Smooth muscle cell (in vitro differentiated cells): ENCODE measurements at regions not wholly inside any gene's neighbourhood (a gene's known extent, or its start where the extent isn't known, plus 50 kb on each side); places are given as distances from the start of the nearest gene placed in this dataset.

ENCODE experiments used
- DNase-seq: peaks from one replicate; lab custom pipeline; 2025; ENCODE audit not compliant: unreplicated experiment; lab: John Stamatoyannopoulos, UW
- H2AFZ ChIP-seq: fragments of 200-600 bp; sonication (generic); 2 replicates; pipeline ENCODE4 v1.6.0; 2016; ENCODE audit warnings: antibody characterized with exemption, low read depth, mild to moderate bottlenecking
- H3F3A ChIP-seq: fragments of 200-600 bp; sonication (generic); 2 replicates; pipeline ENCODE4 v1.6.0; 2017; ENCODE audit warnings: antibody characterized with exemption, low read depth
- H3K27ac ChIP-seq: fragments of 200-600 bp; sonication (generic); 2 replicates; pipeline ENCODE4 v1.5.1; 2016; ENCODE audit warnings: low read depth, mild to moderate bottlenecking
- H3K27me3 ChIP-seq: fragments of 200-600 bp; sonication (generic); 2 replicates; pipeline ENCODE4 v1.6.1; 2016; ENCODE audit warnings: low read depth, mild to moderate bottlenecking
- H3K36me3 ChIP-seq: fragments of 200-600 bp; sonication (generic); 2 replicates; pipeline ENCODE4 v1.5.1; 2016; ENCODE audit warnings: low read depth
- H3K4me1 ChIP-seq: fragments of 200-600 bp; sonication (generic); 2 replicates; pipeline ENCODE4 v1.5.1; 2016; ENCODE audit warnings: low read depth
- H3K4me2 ChIP-seq: fragments of 200-600 bp; sonication (generic); 2 replicates; pipeline ENCODE4 v1.6.0; 2016; ENCODE audit warnings: mild to moderate bottlenecking
- H3K4me3 ChIP-seq: fragments of 200-600 bp; sonication (generic); 2 replicates; pipeline ENCODE4 v1.5.1; 2016; ENCODE audit warnings: mild to moderate bottlenecking
- H3K79me2 ChIP-seq: fragments of 200-600 bp; sonication (generic); 2 replicates; pipeline ENCODE4 v1.6.0; 2016; ENCODE audit warnings: low read depth, mild to moderate bottlenecking
- H3K9ac ChIP-seq: fragments of 200-600 bp; sonication (generic); 2 replicates; pipeline ENCODE4 v1.6.0; 2016; ENCODE audit warnings: low read depth
- H3K9me3 ChIP-seq: fragments of 200-600 bp; sonication (generic); replicated peaks from 2 replicates; pipeline ENCODE4 v1.5.1; 2016; ENCODE audit warnings: low read depth
- H4K20me1 ChIP-seq: fragments of 200-600 bp; sonication (generic); 2 replicates; pipeline ENCODE4 v1.6.0; 2016; ENCODE audit warnings: low read depth
- CTCF ChIP-seq: fragments of 200-600 bp; sonication (generic); IDR thresholded peaks from 2 replicates; pipeline ENCODE4 v1.5.1; 2017; ENCODE audit warnings: borderline replicate concordance, mild to moderate bottlenecking, antibody characterized with exemption; ENCODE audit not compliant: insufficient read depth, poor library complexity, severe bottlenecking
- WGBS: methylation state at CpG from one replicate; pipeline ENCODE4 v1.1.7; 2016; ENCODE audit warnings: low lambda C conversion rate; 5-methylcytosine and 5-hydroxymethylcytosine counted together

- Histone ChIP-seq H3K79me2 (no peaks in the 10 kb centered on the region), H3K27ac (no peak overlapping the region), H2AFZ (no peak overlapping the region), H3K9me3 (no peaks in the 10 kb centered on the region), H3K4me1 (no peaks in the 10 kb centered on the region), H3K4me2 (no peak overlapping the region), H3K4me3 (no peak overlapping the region), H4K20me1 (no peaks in the 10 kb centered on the region), H3F3A (no peaks in the 10 kb centered on the region), H3K9ac (no peak overlapping the region), H3K27me3 (no peaks in the 10 kb centered on the region), H3K36me3 (no peaks in the 10 kb centered on the region)
- DNase-seq, result no peak
- TF ChIP-seq CTCF, result no peak
- 77% methylated on average over 1 of the region's 1 CpG for WGBS
Observed at GRCh38 chr5:41610386-41610785, 100.0 kb upstream of the PLCXD3 start.

- H3K27me3 ChIP-seq, result no peaks in the 10 kb centered on the region
- H3K4me1 ChIP-seq, result no peaks in the 10 kb centered on the region
- no peak overlapping the region for H3K4me3 ChIP-seq
- no peaks in the 10 kb centered on the region for H3K79me2 ChIP-seq
- no peak for DNase-seq
- no peak overlapping the region for H3K4me2 ChIP-seq
- 40% methylated on average over 2 of the region's 2 CpGs for WGBS
- H3K27ac ChIP-seq, result no peak overlapping the region
- H2AFZ ChIP-seq, result no peak overlapping the region
- H3K9me3 ChIP-seq, result no peaks in the 10 kb centered on the region
- H4K20me1 ChIP-seq, result no peaks in the 10 kb centered on the region
- no peak for TF ChIP-seq CTCF
- H3K9ac ChIP-seq, result no peak overlapping the region
- H3F3A ChIP-seq, result no peaks in the 10 kb centered on the region
- H3K36me3 ChIP-seq, result no peaks in the 10 kb centered on the region
Observed at GRCh38 chr5:41600731-41601130, 90.3 kb upstream of the PLCXD3 start.

- no peak for DNase-seq
- H3K27me3 ChIP-seq, result no peaks in the 10 kb centered on the region
Observed at GRCh38 chr5:41598011-41598410, 87.6 kb upstream of the PLCXD3 start.

More at GRCh38 chr5:41598011-41598410, 87.6 kb upstream of the PLCXD3 start:
- H2AFZ ChIP-seq, result no peak overlapping the region
- TF ChIP-seq CTCF, result no peak
- H3K36me3 ChIP-seq, result no peaks in the 10 kb centered on the region
- no peak overlapping the region for H3K27ac ChIP-seq
- H3K4me2 ChIP-seq, result no peak overlapping the region
- no peaks in the 10 kb centered on the region for H3K4me1 ChIP-seq
- no peaks in the 10 kb centered on the region for H3F3A ChIP-seq
- H3K9ac ChIP-seq, result no peak overlapping the region
- H3K4me3 ChIP-seq, result no peak overlapping the region
- no peaks in the 10 kb centered on the region for H3K79me2 ChIP-seq
- H4K20me1 ChIP-seq, result no peaks in the 10 kb centered on the region
- H3K9me3 ChIP-seq, result no peaks in the 10 kb centered on the region
